Suppressor macrophage treated with lipopolysaccharide for 4 hours (primary cell): ENCODE measurements at regions not wholly inside any gene's neighbourhood (a gene's known extent, or its start where the extent isn't known, plus 50 kb on each side); places are given as distances from the start of the nearest gene placed in this dataset.

Source experiments
- DNase-seq: peaks from one replicate; pipeline ENCODE4 v3.0.0-alpha.2; 2020

GRCh38 chr17:55668312-55668920 lies 54.2 kb downstream of the TMEM100 start:
- no peak for DNase-seq

- peak; percentile 46 for DNase-seq
These were observed 55.9 kb downstream of the TMEM100 start for GRCh38 chr17:55666806-55667205.

- peak; percentile 67 for DNase-seq
These were observed 58.4 kb downstream of the TMEM100 start for GRCh38 chr17:55664287-55664686.

GRCh38 chr17:55663400-55663799 lies 59.3 kb downstream of the TMEM100 start:
- DNase-seq: peak; percentile 30

GRCh38 chr17:55661963-55662834 lies 60.5 kb downstream of the TMEM100 start:
- no peak for DNase-seq

GRCh38 chr17:55661256-55661758 lies 61.4 kb downstream of the TMEM100 start:
- DNase-seq: no peak

GRCh38 chr17:55660178-55660886 lies 62.3 kb downstream of the TMEM100 start:
- peak; percentile 11 for DNase-seq

- DNase-seq: no peak
These were observed 63.0 kb downstream of the TMEM100 start for GRCh38 chr17:55659661-55660060.

GRCh38 chr17:55655777-55656176 lies 66.9 kb downstream of the TMEM100 start:
- no peak for DNase-seq

- no peak for DNase-seq
These were observed 67.8 kb downstream of the TMEM100 start for GRCh38 chr17:55654821-55655220.

- no peak for DNase-seq
These were observed 68.6 kb downstream of the TMEM100 start for GRCh38 chr17:55654022-55654421.

GRCh38 chr17:55652825-55653224 lies 69.8 kb downstream of the TMEM100 start:
- DNase-seq: no peak

GRCh38 chr17:55652114-55652823 lies 70.4 kb downstream of the TMEM100 start:
- no peak for DNase-seq

GRCh38 chr17:55649957-55650597 lies 72.6 kb downstream of the TMEM100 start:
- DNase-seq: peak; percentile 19

GRCh38 chr17:55648086-55648485 lies 74.6 kb downstream of the TMEM100 start:
- no peak for DNase-seq

GRCh38 chr17:55645361-55645760 lies 77.3 kb downstream of the TMEM100 start:
- no peak for DNase-seq

GRCh38 chr17:55644346-55644745 lies 78.3 kb downstream of the TMEM100 start:
- no peak for DNase-seq

- no peak for DNase-seq
These were observed 79.9 kb downstream of the TMEM100 start for GRCh38 chr17:55642741-55643140.

- peak; percentile 73 for DNase-seq
These were observed 81.0 kb downstream of the TMEM100 start for GRCh38 chr17:55641676-55642081.

GRCh38 chr17:55639096-55639495 lies 83.6 kb downstream of the TMEM100 start:
- no peak for DNase-seq

GRCh38 chr17:55635253-55635914 lies 87.3 kb downstream of the TMEM100 start:
- peak; percentile 29 for DNase-seq

- DNase-seq: no peak
These were observed 88.0 kb downstream of the TMEM100 start for GRCh38 chr17:55634702-55635101.
